OCI-LY7 (cell line): ENCODE measurements at regions not wholly inside any gene's neighbourhood (a gene's known extent, or its start where the extent isn't known, plus 50 kb on each side); places are given as distances from the start of the nearest gene placed in this dataset.

ENCODE experiments used
- BruUV-seq: library from RNA; stranded (reverse); fragments of 400-500 nt; replicated peaks from 2 replicates; lab custom pipeline; 2021; lab: Mats Ljungman, UMichigan
- CTCF ChIA-PET: fragments of 300-600 bp; sonication (Branson Sonifier 250); formaldehyde crosslinking; loops from one replicate; lab custom pipeline; 2022; ENCODE audit warnings: antibody characterized with exemption; ENCODE audit not compliant: unreplicated experiment; lab: Charles Lee
- POLR2A ChIA-PET: fragments of 300-600 bp; sonication (Branson Sonifier 250); formaldehyde crosslinking; loops from one replicate; lab custom pipeline; 2022; ENCODE audit warnings: antibody characterized with exemption; lab: Charles Lee
- DNase-seq: peaks from one replicate; pipeline ENCODE4 v3.0.0-alpha.2; 2015; ENCODE audit warnings: low spot score
- H2AFZ ChIP-seq: fragments of 200-600 bp; sonication (generic), shearing (Covaris generic); 2 replicates; pipeline ENCODE4 v1.6.1; 2014; ENCODE audit warnings: mild to moderate bottlenecking, antibody characterized with exemption, low read length, moderate library complexity
- H3K27ac ChIP-seq: fragments of 200-600 bp; sonication (generic); 2 replicates; pipeline ENCODE4 v1.5.1; 2014; ENCODE audit warnings: mixed run types, low read depth, mild to moderate bottlenecking, moderate library complexity, low read length, inconsistent platforms; ENCODE audit not compliant: poor library complexity, severe bottlenecking
- H3K36me3 ChIP-seq: fragments of 200-600 bp; sonication (generic); 2 replicates; pipeline ENCODE4 v1.6.1; 2014; ENCODE audit warnings: mild to moderate bottlenecking, antibody characterized with exemption, low read length, moderate library complexity, mixed read lengths; ENCODE audit not compliant: insufficient read depth
- H3K4me1 ChIP-seq: fragments of 200-600 bp; sonication (generic); 2 replicates; pipeline ENCODE4 v1.5.1; 2014; ENCODE audit warnings: mild to moderate bottlenecking, low read length; ENCODE audit not compliant: insufficient read depth, poor library complexity, severe bottlenecking
- H3K4me2 ChIP-seq: fragments of 200-600 bp; sonication (generic); 2 replicates; pipeline ENCODE4 v1.6.1; 2014; ENCODE audit warnings: mild to moderate bottlenecking, low read length
- H3K4me3 ChIP-seq: fragments of 200-600 bp; sonication (generic); 2 replicates; pipeline ENCODE4 v1.5.1; 2014; ENCODE audit warnings: mild to moderate bottlenecking, low read depth, low read length; ENCODE audit not compliant: poor library complexity, severe bottlenecking
- H3K79me2 ChIP-seq: fragments of 200-600 bp; sonication (generic); 2 replicates; pipeline ENCODE4 v1.6.1; 2016; ENCODE audit warnings: low read depth, mild to moderate bottlenecking, low read length, moderate library complexity, mixed read lengths; ENCODE audit not compliant: insufficient read depth
- H3K9me2 ChIP-seq: fragments of 200-600 bp; sonication (generic); 2 replicates; pipeline ENCODE4 v1.6.1; 2016; ENCODE audit warnings: mild to moderate bottlenecking, low read length, mixed read lengths; ENCODE audit not compliant: insufficient read depth
- H3K9me3 ChIP-seq: fragments of 200-600 bp; sonication (generic); 2 replicates; pipeline ENCODE4 v1.6.1; 2014; ENCODE audit warnings: mild to moderate bottlenecking, mixed run types, low read length, mixed read lengths
- H4K20me1 ChIP-seq: fragments of 200-600 bp; sonication (generic); 2 replicates; pipeline ENCODE4 v1.6.1; 2014; ENCODE audit warnings: mild to moderate bottlenecking, antibody characterized with exemption, low read length, moderate library complexity, mixed read lengths; ENCODE audit not compliant: insufficient read depth
- CTCF ChIP-seq: fragments of 200-600 bp; sonication (generic); conservative IDR thresholded peaks from 2 replicates; pipeline ENCODE4 v1.5.1; 2014; ENCODE audit warnings: mild to moderate bottlenecking, antibody characterized with exemption, low read length, moderate library complexity, mixed read lengths
- EZH2phosphoT487 ChIP-seq: fragments of 200-600 bp; sonication (generic); IDR thresholded peaks from 2 replicates; pipeline ENCODE4 v1.6.1; 2018; ENCODE audit warnings: low read depth, borderline replicate concordance, mild to moderate bottlenecking, mixed run types, antibody characterized with exemption, low read length, moderate library complexity, mixed read lengths
- intact Hi-C: fragments of 100-400 bp; cut with micrococcal nuclease; formaldehyde crosslinking; loops from one replicate; pipeline ENCODE4 v1.10.0; 2022; ENCODE audit not compliant: unreplicated experiment

GRCh38 chr4:60857130-60857753, 342.9 kb upstream of the ADGRL3 start:
- DNase-seq: no peak
- no peak overlapping the region for H3K4me3 ChIP-seq
- H4K20me1 ChIP-seq: no peaks in the 10 kb centered on the region
- intact Hi-C loops: no loop called here
- H3K36me3 ChIP-seq: no peaks in the 10 kb centered on the region
- no peak overlapping the region for H3K27ac ChIP-seq
- no TSS peak for BruUV-seq
- no peaks in the 10 kb centered on the region for H3K9me3 ChIP-seq
- no peak for TF ChIP-seq CTCF
- no peak for TF ChIP-seq EZH2phosphoT487
- no peaks in the 10 kb centered on the region for H3K9me2 ChIP-seq
- ChIA-PET CTCF (no interaction called here), POLR2A (no interaction called here)
- no peak overlapping the region for H2AFZ ChIP-seq
- H3K4me2 ChIP-seq: no peak overlapping the region
- no peaks in the 10 kb centered on the region for H3K4me1 ChIP-seq
- no peaks in the 10 kb centered on the region for H3K79me2 ChIP-seq

GRCh38 chr4:60863442-60863841, 336.7 kb upstream of the ADGRL3 start:
- Histone ChIP-seq H3K27ac (no peak overlapping the region), H3K4me1 (no peaks in the 10 kb centered on the region), H3K4me3 (no peak overlapping the region), H3K36me3 (no peaks in the 10 kb centered on the region), H2AFZ (no peak overlapping the region), H3K9me3 (no peaks in the 10 kb centered on the region), H4K20me1 (no peaks in the 10 kb centered on the region), H3K4me2 (no peak overlapping the region), H3K9me2 (no peaks in the 10 kb centered on the region), H3K79me2 (no peaks in the 10 kb centered on the region)
- ChIA-PET CTCF (no interaction called here), POLR2A (interaction anchor here (0.6 kb wide), 1 partner anchor 1893 kb away, joined by 5 read pairs; no protein-coding TSS in a partner anchor)
- DNase-seq: no peak
- intact Hi-C loops: no loop called here
- no TSS peak for BruUV-seq
- TF ChIP-seq EZH2phosphoT487 (no peak), CTCF (no peak)

GRCh38 chr4:60865273-60865672, 334.9 kb upstream of the ADGRL3 start:
- no TSS peak for BruUV-seq
- Histone ChIP-seq H3K4me2 (no peak overlapping the region), H2AFZ (no peak overlapping the region), H3K36me3 (no peaks in the 10 kb centered on the region), H3K4me3 (no peak overlapping the region), H3K4me1 (no peaks in the 10 kb centered on the region), H3K79me2 (no peaks in the 10 kb centered on the region), H4K20me1 (no peaks in the 10 kb centered on the region), H3K27ac (no peak overlapping the region), H3K9me3 (no peaks in the 10 kb centered on the region), H3K9me2 (no peaks in the 10 kb centered on the region)
- intact Hi-C loops: no loop called here
- ChIA-PET POLR2A (no interaction called here), CTCF (no interaction called here)
- DNase-seq: no peak
- TF ChIP-seq CTCF (no peak), EZH2phosphoT487 (no peak)
